ENCODE measurements at regions not wholly inside any gene's neighbourhood (a gene's known extent, or its start where the extent isn't known, plus 50 kb on each side); places are given as distances from the start of the nearest gene placed in this dataset.
"Not testable (repeated sequence)": the region's sequence is repeated elsewhere in the genome, so short reads cannot be mapped to it uniquely, and the experiment has no call there.

DNA sequence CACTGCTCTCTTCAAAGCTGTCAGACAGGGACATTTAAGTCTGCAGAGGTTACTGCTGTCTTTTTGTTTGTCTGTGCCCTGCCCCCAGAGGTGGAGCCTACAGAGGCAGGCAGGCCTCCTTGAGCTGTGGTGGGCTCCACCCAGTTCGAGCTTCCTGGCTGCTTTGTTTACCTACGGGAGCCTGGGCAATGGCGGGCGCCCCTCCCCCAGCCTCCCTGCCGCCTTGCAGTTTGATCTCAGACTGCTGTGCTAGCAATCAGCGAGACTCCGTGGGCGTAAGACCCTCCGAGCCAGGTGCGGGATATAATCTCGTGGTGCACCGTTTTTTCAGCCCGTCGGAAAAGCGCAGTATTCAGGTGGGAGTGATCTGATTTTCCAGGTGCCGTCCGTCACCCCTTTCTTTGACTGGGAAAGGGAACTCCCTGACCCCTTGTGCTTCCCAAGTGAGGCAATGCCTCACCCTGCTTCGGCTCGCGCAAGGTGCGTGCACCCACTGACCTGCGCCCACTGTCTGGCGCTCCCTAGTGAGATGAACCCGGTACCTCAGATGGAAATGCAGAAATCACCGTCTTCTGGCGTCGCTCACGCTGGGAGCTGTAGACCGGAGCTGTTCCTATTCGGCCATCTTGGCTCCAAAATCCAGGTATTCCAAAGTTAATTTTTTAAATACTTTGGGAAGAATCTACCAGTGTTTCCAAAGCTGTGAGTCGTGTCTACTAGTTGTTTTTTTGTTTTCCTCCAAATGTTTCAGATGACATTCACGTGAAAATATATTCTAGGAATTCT, 448.5 kb upstream of the FOXG1 start:
- DNase-seq (ENCODE audit: low spot score) = not testable (repeated sequence)

DNA sequence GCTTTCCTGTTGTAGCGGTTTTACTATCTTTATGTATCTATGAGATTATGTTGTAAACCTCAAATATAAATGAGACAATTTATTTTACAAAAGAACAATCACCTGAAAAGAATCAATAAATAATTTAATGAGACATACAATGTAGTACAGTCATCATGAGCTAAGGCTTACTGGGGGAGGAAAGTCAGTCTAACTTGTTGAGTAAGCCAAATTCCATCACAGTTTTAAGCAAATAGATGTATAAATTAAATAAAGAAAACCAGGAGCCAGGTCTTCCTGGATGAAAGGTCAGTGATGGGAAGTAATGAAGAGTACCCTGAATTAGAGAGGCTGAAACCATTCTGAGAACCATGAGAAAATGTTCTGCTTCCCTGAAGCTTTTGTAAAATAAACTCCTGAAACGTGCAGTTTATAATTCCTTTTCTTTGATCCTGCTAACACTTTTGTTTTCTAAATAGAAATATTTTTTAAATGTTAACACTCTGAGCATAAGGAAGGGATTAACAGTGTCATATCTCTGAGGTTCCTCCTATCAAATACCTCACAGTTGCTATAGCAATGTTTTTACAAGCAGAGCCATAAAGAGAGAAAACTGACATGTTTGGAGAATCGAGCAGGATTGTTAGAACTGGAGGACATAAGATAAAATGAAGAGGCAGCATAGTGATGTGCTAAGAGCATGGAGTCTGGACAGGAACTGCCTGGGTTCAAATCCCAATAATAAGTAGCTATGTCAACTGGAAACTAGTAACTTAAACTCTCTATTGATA, 444.9 kb upstream of the FOXG1 start:
- DNase-seq (ENCODE audit: low spot score) = no peak

DNA sequence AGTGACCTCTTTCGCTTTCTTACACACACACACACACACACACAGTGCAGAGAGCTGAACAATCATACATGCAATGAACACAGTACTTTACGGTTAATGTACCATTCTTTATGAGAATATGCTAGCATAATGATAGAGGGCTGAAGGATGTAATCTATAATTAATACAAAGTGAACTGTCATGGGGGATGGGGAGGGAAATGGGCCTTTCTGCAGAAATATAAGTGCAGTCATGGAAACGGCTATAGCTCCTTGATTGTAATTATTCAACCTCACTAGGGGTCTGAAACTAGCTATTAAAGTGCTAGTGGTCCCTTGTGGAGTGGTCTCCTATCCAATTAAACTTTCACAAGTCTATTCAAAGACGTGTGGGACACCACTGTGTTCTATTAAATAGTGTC, 443.2 kb upstream of the FOXG1 start:
- DNase-seq (ENCODE audit: low spot score) = no peak

DNA sequence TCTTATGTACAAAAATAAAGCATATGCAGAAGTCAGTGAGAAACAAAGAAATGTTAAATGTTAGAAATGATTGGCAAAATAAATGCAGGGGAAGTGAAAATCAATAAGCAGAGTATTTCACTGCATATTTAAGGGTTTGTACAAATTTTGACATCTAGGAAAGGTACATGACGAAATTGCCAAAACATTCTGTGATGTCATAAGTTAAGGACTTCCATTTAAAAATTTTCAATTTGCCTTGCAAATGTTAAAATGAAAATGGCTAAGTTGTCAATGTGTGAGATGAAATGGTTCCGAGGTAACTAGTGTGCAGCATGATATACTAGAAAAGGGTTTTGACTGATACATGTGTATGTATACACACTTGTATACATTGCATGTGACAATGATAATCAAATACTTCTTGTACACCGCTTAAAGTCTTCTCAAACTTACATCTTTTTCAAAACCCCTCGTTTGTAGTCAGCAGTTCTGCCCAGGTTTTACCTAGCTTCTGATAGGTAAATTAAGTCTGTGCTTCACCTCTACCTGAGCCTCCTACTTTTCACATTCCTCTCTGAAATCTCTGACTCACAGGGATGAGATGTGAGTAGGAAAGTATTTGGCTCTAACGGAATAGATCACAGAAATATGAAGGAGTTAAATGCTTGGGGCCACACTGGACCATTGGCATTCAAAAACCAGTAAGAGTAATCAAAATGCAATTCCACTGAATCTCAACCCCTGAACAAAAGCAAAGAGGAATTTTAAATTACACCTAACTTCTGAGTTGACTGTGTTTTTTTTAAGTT, 442.4 kb upstream of the FOXG1 start:
- DNase-seq (ENCODE audit: low spot score) = no peak

DNA sequence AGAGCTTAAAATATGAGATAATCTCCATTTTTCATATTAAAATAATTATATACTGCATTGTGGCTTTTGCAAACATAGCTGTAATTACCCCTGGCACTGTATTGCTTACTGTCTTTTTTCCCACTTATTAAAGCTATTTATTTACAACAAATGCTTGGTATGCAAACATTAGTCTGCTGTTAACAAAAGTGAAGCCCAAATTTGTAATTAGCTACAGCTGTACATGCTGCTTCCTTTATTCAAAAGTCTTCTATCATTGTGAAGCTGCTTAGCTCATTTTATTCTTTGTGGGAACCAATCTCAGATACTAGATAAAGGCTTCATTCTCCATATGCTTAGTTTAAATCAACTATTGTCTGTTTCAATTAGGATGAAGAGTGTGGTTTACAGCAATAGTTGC, 425.8 kb upstream of the FOXG1 start:
- no peak for DNase-seq (ENCODE audit: low spot score)

DNA sequence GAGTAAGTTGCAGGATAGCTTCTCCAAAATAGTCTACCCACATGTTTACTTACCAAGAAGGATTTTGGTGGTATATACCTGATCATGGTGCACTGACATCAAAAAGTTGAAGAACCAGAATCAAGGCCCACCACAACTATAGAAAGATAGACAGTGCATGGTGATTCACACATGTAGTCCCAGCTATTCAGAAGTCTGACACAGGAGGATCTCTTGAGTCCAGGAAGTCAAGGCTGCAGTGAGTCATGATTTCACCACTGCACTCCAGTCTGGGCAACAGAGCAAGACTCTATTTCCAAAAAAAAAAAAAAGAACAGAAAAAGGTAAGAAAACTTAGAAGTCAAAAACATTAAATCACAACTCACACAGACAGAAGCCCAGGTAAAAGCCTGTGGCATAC, 422.2 kb upstream of the FOXG1 start:
- DNase-seq (ENCODE audit: low spot score) = peak; percentile 7

DNA sequence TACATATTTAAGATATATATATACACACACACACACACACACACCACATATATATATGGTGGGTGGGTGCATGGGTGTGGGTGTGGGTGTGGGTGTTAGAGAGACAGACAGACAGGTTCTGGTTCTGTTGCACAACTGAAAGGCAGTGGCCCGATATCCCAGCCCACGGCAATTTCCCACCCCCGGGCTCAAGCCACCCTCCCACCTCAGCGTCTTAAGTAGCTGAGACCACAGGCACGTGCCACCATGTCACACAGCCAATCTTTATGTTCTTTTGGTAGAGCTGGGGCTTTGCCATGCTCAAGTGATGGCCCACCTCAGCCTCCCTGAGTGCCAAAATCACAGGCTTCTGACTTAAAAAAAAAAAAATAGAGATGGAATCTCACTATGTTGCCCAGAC, 417.8 kb upstream of the FOXG1 start:
- no peak for DNase-seq (ENCODE audit: low spot score)

DNA sequence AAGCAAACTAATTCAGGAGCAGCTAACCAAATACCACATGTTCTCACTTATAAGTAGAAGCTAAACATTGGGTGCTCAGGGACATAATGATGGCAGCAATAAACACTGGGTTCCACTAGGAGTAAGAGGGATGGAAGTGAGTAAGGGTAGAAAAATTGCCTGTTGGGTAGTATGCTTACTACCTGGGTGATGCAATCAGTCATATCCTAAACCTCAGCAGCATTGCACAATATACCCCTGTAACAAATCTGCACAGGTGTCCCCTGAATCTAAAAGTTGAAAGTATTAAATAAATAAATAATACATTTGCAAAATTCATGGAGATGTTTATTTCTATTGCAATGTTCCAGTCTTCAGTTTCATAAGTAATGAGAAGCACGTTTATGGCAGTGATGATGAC, 409.8 kb upstream of the FOXG1 start:
- no peak for DNase-seq (ENCODE audit: low spot score)

DNA sequence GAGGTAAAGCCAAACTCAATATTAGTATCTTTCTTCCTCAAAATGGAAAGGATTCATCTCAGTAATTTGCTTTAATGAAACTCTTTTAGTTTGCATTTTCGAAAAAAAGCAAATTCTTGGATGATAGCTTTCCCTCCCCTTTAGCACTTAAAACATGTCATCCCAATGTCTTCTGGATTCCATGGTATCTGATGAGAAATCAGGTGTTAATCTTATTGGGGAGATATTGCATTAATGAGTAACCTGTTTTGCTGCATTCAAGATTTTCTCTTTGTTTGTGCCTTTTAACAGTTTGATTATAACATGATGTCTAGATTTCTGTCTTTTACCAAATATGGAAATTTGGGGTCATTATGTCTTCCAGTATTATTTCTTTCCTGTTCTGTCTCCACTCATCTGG, 405.1 kb upstream of the FOXG1 start:
- no peak for DNase-seq (ENCODE audit: low spot score)

DNA sequence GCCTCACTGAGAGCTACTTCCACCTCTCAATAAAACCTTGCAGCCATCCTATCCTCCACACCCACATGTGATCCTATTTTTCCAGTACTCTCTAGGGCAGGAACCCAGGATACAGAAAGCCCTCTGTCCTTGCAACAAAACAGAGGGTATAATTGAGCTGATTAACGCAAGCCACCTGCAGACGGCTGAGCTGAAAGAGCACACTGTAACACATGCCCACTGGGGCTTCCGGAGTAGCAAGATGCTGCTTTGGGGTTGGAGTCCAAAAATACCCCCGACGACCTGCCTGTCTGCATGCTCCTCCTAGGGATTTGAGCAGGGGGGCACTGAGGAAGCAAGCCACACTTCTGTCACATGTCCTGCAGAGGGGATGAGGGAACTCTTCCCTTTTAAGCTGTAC, 401.1 kb upstream of the FOXG1 start:
- DNase-seq (ENCODE audit: low spot score) = no peak

DNA sequence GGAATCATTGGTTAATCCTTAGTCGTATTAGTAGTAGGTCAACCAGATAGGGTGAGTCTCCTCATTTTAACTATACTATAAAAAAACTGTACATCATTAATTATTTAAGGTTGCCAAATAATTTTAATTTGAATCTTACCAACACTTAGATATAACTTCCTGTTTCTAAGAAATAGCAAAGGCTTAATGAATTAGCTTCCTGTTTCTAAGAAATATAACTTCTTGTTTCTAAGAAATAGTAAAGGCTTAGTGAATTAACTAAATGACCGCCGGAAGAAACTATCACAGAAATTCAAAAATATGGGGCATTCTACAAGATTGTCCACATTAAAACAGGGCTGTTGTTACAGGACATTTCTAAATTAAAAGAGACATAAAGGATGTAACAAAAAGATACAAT, 392.9 kb upstream of the FOXG1 start:
- DNase-seq (ENCODE audit: low spot score) = no peak

DNA sequence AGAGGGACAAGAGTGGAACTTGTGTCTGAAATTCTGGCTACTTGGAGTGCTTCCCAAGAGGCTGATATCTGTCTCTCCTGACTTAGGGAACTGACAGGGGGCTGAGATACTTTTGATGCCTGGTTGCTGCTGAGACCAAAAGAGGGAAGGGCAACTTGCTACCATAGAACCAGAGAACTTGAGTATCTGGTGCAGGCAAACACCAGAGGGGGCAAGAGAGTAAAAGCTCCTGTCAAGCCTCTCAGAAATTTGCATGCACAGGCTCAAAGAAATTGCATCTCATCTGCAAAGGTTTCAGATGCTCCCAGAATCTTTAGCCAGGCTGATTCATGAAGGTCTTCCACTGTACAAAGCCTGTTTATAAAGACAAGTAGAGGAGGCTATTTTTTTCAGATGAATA, 391.3 kb upstream of the FOXG1 start:
- peak; percentile 6 for DNase-seq (ENCODE audit: low spot score)

DNA sequence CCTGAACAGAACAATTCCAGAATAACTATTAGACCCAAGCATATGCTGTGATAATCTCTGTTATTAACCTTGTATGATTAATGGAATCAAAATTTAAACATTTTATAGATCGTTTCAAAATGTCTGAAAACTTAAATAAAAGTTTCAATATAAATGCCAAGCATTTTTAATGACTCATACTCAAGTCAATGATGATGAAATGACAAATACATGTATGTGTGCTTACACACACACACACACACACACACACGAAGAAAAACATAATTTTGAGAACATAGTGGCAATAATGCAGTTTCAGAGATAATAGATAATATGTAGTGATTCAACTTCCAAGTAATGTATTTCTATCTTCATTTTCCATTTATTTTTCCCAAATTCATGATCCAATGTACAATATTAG, 384.9 kb upstream of the FOXG1 start:
- DNase-seq (ENCODE audit: low spot score) = no peak

DNA sequence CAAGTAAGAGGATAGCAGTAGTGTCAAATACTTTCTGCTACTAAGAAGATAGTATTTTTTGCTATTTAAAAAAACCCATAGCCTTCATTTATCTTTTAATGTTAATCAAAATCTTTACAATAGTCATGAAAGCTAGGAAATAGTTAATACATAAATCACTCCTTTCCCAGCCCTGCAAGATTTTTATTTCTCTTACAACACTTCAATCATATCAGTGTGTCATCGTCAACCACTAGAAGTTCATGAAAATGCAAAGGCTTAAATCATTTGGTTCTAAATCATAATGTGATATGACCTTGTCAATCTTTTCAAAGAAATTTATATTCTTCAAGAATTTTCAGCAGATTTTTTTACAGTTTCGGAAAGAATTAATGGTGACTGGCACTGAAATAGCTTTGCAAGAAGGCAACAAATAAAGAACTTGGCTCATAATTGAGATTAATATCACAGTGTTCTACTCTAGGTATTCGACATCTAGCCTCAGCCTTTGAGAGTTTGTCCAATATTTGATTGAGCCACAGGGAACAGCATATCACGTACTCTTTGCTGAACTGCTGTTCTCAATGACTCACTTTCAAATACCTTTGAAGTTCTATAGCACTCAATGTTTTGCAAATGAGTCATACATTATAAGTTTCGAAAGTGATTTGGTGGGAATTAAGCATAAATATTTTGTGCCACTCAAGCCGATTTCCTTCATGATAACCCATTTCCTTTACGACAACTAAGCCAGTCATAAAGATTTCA, 384.0 kb upstream of the FOXG1 start:
- peak; percentile 74 for DNase-seq (ENCODE audit: low spot score)

DNA sequence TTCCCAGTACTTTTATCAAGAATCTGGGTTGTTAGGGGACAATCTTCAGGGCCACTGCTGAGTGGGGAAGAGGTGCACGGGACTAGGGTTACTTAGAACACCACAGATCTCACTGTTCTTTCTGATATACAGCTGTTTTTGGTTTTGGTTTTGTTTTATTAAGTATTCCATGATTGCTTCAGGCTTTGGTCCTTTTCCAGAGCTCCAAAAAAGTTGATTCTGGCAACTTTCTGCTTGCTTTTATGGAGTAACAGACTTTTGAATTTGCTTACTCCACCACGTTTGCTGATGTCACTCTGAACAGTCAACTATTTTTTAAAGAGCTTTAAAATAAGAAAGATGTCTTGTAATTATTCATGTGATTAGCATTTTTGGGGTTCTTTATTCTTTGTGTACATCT, 368.1 kb upstream of the FOXG1 start:
- DNase-seq (ENCODE audit: low spot score) = no peak

DNA sequence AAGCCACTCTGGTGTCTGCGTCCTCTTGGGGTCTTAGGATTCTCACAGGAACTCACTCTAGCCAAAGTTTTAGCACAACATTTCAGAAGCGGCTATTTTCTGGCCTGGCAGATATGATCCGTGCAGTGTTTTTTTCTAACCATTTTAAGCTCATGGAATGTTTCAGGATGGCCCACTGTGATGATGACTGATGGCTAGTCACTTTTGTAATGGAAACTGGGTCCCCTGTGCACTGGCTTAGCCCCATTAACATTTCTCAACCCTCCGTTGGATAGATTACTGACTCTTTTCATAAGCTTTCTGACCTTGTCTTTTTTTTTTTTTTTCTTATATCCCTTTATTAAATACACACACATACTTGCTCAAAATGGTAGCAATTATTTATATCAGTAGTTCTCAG, 364.9 kb upstream of the FOXG1 start:
- not testable (repeated sequence) for DNase-seq (ENCODE audit: low spot score)

DNA sequence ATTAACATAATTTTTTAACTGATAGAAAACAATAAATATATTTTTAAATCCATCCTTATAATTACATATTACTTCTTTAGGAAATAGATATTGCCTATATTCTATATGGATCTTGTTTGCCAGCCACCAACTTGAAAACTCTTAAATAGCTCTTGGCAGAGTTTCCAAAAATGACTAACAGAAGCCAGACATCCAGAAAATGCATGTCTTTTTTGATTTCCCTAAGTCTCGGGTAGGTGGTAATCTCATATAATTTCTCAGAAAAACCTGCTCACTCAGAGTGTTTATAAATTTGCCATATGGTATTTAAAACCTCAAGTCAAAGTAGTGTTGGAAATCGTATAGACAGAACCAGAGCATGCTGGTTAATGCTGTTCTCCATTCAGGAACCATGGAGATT, 360.4 kb upstream of the FOXG1 start:
- peak; percentile 7 for DNase-seq (ENCODE audit: low spot score)

DNA sequence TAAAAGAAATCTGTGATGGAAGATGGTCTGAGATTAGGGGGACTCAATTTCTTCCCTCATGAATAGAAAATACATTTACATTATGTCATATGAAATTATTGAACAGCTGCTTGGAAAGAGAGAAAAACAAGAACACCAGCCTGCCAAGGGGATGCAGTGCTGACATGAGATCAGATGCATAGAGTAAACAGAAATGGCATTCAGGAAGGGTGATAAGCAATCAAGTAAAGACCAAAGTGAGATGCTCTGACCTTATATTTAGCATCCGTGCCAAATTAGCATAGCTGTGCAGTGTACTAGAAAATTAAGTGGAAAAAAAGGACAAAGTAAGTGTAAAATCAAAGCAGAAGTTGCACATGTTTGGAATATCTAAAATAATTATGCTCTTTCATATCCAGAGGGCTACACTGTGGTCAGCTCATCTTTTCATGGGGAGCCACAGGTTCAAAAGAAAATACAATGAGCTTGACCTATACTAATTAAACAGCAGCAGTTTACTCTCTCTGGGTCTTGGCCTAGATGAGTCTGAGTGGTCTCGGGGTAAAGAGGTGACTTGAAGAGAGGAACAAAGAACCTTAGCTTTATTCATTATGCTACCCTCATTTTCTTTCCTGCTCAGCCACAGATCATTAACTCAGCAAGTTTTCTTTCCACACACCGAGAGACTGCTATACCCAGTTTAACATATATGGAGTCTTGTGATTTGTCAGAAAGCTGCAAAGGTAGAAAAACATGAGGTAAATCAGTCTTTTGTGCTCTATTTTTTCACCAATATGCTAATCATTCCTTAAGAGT, 359.4 kb upstream of the FOXG1 start:
- no peak for DNase-seq (ENCODE audit: low spot score)

DNA sequence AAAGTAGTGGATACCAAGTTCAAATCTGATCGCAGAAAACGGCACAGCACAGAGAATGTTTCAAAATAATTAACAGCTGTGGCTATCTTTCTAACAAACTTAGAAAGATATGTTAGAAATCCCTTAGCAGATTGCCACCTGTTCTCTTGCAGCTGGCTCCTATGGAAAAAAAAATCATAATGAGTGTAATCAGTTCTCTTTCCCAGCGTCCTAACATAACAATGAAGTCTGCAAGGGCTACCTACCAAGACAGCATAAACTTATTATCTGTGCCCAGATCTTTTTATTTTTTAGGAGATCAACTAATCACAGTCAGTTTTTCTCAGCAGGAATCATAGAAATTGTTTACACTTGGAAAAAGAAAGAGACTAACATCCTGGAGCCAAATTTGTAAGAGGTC, 358.6 kb upstream of the FOXG1 start:
- DNase-seq (ENCODE audit: low spot score) = no peak

DNA sequence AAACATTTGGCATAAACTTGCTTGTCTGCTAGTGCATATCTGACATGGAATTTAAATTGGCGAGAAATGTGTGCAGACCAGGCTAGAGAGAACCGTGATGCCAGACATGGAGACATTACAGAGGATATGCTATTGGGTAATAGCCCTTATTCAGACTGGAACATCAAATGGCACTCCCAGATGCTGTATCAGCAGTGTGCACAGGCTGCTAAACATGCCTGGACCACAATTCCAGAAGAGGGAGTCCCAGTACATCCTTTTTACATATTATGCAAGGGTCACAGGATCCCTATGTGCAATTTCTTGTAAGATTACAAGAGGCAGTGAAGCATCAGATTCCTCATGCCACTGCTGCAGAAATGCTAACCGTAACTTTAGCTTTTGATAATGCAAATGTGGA, 354.5 kb upstream of the FOXG1 start:
- DNase-seq (ENCODE audit: low spot score) = peak; percentile 27

DNA sequence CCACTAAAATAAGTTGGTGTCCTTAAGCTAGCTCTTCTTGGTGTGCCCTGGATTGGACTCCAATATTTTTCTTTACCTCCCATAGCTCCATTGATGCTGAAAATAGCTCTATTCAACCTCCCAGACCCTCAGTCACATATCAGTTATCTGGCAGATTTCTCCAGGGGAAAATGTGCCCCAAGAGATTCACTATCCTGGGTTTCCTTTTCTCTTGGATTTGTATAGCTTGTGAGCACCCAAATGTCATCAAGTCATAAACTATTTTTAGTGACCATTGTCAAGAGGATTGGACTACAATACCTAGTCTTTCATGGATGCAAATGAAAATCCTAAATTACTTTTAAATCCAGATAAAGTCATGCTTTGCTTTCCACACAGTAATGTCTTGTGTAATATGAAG, 339.6 kb upstream of the FOXG1 start:
- no peak for DNase-seq (ENCODE audit: low spot score)
